GM12878 (cell line): ENCODE measurements at regions not wholly inside any gene's neighbourhood (a gene's known extent, or its start where the extent isn't known, plus 50 kb on each side); places are given as distances from the start of the nearest gene placed in this dataset.

Experiments used
- EP300 ChIP-seq, 2 experiments: fragments of 150-350 bp in 1 of 2; IDR thresholded peaks; 2 replicates each; pipeline ENCODE4 v1.6.1; 2011 to 2012; ENCODE audit warnings: low read depth in 2 of 2, low read length in 2 of 2, borderline replicate concordance in 1 of 2, improper control_type of control experiment in 1 of 2, inconsistent platforms in 1 of 2; ENCODE audit not compliant: control insufficient read depth in 1 of 2
- ETV6 ChIP-seq, 2 experiments: fragments of 450-650 bp in 1 of 2; IDR thresholded peaks in 1 of 2; conservative IDR thresholded peaks in 1 of 2; 2 replicates each; pipeline ENCODE4 v1.6.1; 2014; ENCODE audit warnings: antibody characterized with exemption in 1 of 2, borderline replicate concordance in 1 of 2, low read depth in 1 of 2, mild to moderate bottlenecking in 1 of 2, moderate library complexity in 1 of 2
- IRF3 ChIP-seq: fragments of 450-650 bp; IDR thresholded peaks from 2 replicates; pipeline ENCODE4 v1.6.1; 2014; ENCODE audit warnings: mild to moderate bottlenecking
- MXI1 ChIP-seq: fragments of 150-350 bp; IDR thresholded peaks from 2 replicates; pipeline ENCODE4 v1.6.1; 2011; ENCODE audit warnings: low read depth, mild to moderate bottlenecking, inconsistent platforms, low read length, improper control_type of control experiment
- RCOR1 ChIP-seq: conservative IDR thresholded peaks from 2 replicates; pipeline ENCODE4 v1.6.1; 2012; ENCODE audit warnings: low read depth, low read length, improper control_type of control experiment
- TBL1XR1 ChIP-seq: IDR thresholded peaks from 2 replicates; pipeline ENCODE4 v1.6.1; 2012; ENCODE audit warnings: low read depth, low read length, improper control_type of control experiment
- TF ChIP-seq, protein P1 (sequence below), 3 experiments: IDR thresholded peaks in 2 of 3; conservative IDR thresholded peaks in 1 of 3; 2 replicates each; pipeline ENCODE4 v1.5.1; 2011; ENCODE audit warnings: low read depth in 3 of 3, low read length in 3 of 3, mild to moderate bottlenecking in 3 of 3, control low read depth in 2 of 3, moderate library complexity in 2 of 3, inconsistent platforms in 1 of 3, mixed read lengths in 1 of 3; ENCODE audit not compliant: control insufficient read depth in 2 of 3, insufficient read depth in 1 of 3; ENCODE audit errors: extremely low read depth in 1 of 3

DNA sequence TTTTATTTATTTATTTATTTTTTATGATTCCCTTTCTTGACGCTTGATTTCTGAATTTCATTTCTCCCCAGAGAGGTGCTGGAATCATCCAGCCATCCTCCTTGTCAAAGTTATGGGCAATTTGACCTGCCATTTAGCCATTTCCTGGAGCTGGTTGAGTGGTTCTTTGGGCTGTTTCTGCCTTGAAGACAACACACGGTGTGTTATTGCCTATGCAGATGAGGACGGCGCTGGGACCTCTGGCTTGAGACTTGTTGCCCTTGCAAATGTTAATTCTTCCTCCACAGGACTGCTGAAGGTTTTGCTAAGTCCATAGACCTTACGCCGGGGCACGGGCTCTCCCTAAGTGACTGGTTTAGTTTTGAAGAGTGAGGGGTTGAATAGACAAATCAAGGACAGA is 147.9 kb upstream of the PLET1 start:
- TF ChIP-seq IRF3 (no peak), TBL1XR1 (no peak), MXI1 (no peak), ETV6 (conservative IDR thresholded peaks at IDR 0.05 in 1 of 2, IDR thresholded peaks at IDR 0.05 in 1 of 2; ENCODE audit: borderline replicate concordance in 1 of 2, low read depth in 1 of 2) (no peak), RCOR1 (no peak), EP300 (IDR thresholded peaks at IDR 0.05; ENCODE audit: borderline replicate concordance in 1 of 2, control insufficient read depth in 1 of 2, low read depth in 2 of 2, low read length in 2 of 2) (no peak)
- TF ChIP-seq, protein P1, sequence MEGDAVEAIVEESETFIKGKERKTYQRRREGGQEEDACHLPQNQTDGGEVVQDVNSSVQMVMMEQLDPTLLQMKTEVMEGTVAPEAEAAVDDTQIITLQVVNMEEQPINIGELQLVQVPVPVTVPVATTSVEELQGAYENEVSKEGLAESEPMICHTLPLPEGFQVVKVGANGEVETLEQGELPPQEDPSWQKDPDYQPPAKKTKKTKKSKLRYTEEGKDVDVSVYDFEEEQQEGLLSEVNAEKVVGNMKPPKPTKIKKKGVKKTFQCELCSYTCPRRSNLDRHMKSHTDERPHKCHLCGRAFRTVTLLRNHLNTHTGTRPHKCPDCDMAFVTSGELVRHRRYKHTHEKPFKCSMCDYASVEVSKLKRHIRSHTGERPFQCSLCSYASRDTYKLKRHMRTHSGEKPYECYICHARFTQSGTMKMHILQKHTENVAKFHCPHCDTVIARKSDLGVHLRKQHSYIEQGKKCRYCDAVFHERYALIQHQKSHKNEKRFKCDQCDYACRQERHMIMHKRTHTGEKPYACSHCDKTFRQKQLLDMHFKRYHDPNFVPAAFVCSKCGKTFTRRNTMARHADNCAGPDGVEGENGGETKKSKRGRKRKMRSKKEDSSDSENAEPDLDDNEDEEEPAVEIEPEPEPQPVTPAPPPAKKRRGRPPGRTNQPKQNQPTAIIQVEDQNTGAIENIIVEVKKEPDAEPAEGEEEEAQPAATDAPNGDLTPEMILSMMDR (IDR thresholded peaks at IDR 0.05 in 2 of 3, conservative IDR thresholded peaks at IDR 0.05 in 1 of 3; ENCODE audit: control insufficient read depth in 2 of 3, extremely low read depth in 1 of 3, insufficient read depth in 1 of 3, low read depth in 3 of 3, low read length in 3 of 3) = no peak
